ENCODE measurements at regions not wholly inside any gene's neighbourhood (a gene's known extent, or its start where the extent isn't known, plus 50 kb on each side); places are given as distances from the start of the nearest gene placed in this dataset.

DNA sequence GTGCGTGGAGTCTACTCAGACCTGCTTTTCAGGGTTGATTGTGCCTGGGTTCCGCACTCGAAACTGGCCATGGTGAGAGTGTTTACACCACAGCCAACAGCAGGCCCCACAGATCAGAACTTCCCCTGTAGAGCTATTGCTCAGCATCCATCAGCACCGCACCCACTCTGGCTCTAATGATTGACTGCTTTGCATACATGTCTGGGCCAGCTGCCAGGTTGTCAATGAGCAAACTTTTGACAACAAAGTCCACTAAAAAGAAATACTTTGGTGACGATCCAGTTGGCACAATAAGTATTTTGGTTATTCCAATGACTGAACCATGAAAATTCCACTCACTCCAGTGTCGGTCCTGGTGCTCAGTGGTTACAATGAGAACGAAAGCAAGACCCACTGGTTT lies 190.7 kb downstream of the FOXL1 start:
- no peak overlapping the region for H3K9ac ChIP-seq (ENCODE audit: low read depth, low read length)
- H3K4me1 ChIP-seq (ENCODE audit: control insufficient read depth, insufficient read depth, low read length), result peaks cover 45% of the 10 kb centered on the region
- H3K36me3 ChIP-seq (ENCODE audit: insufficient read depth, low read length), result no peaks in the 10 kb centered on the region
- peak overlapping the region; percentile 29 for H3K4me2 ChIP-seq (ENCODE audit: low read length)
- no peaks in the 10 kb centered on the region for H3K9me3 ChIP-seq (replicated peaks; ENCODE audit: low read length)
- no peaks in the 10 kb centered on the region for H3K27me3 ChIP-seq (ENCODE audit: control insufficient read depth, insufficient read depth, low read length)
- H3K4me3 ChIP-seq (ENCODE audit: low read length), result no peak overlapping the region

DNA sequence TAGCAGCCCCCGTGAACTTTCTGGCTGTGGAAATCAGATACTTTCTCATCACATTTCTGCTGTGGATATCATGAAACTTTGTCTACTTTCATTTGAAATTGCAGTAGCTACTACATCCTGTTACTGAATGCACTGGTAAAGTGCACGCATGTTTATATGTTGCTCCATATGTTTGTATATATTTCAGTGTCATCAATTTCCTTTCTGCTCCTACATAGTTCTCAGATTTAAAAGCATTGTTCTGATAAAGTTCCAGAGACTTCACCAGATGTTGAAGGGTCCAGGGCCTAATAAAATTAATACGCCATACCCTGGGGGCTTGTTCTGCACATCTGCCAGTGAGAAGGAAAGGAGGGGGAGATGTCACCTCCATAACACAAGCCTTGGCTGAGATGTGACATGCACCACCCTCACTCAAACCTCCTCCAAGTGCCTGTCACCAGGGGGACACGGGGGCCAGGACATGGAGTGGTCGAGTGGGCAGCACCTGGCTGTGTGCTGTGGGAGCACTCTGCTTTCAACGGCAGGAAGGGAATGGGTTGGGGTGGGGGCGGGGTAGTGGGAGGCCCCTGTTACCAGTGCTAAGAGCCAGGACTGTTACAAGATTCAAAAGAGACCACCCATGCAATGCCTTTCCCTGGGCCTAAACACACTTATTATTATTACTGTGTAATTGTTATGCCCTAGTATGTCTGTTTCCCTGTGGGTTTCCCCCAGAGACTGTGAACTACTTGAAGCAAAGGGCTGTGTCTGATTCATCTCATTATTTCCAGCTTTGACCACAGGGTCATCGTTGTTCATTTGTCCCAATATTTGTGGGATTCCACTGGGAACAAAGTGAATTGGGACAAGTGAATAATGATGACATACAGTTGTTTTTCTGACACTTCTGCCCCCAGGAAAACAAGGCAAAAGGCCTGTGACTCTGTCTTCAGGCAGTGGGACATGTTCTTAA lies 193.4 kb downstream of the FOXL1 start:
- H3K4me2 ChIP-seq (ENCODE audit: low read length), result peak overlapping the region; percentile 52
- H3K9ac ChIP-seq (ENCODE audit: low read depth, low read length), result peak overlapping the region; percentile 74
- H3K9me3 ChIP-seq (replicated peaks; ENCODE audit: low read length), result no peaks in the 10 kb centered on the region
- H3K4me1 ChIP-seq (ENCODE audit: control insufficient read depth, insufficient read depth, low read length), result peaks cover 54% of the 10 kb centered on the region
- no peaks in the 10 kb centered on the region for H3K36me3 ChIP-seq (ENCODE audit: insufficient read depth, low read length)
- no peak overlapping the region for H3K4me3 ChIP-seq (ENCODE audit: low read length)
- no peaks in the 10 kb centered on the region for H3K27me3 ChIP-seq (ENCODE audit: control insufficient read depth, insufficient read depth, low read length)

DNA sequence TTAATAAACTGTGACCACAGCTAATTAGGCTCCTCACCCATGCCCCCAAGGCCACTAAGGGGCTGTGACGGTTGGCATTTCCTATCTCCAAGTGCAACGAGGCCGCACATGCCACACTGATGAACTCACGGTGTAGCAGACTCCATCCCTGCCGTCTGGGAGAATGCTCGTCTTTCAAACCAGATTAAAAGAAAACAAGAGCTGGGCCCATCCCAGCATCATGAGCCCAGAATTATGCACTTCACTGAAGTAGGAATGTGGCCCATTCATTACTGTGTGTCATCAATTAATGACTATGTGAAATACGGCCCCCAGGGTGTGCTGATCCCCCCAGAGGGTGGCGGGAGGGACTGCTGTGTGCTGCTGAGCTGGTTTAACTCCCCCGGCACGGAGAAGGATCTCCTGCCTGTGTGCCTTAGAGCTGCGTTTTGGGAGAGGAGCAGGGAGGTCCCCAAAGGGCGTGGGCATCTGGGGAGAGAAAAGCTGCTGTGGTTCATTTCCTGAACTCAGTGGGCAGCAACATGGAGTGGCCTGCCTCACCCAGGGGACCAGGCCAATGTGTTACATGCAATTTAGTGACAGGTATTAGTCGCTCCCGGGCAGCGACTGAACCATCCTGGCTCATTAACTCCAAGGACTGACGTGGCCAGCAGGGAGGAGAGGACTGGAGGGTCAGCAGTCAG lies 194.5 kb downstream of the FOXL1 start:
- no peaks in the 10 kb centered on the region for H3K27me3 ChIP-seq (ENCODE audit: control insufficient read depth, insufficient read depth, low read length)
- peaks cover 54% of the 10 kb centered on the region for H3K4me1 ChIP-seq (ENCODE audit: control insufficient read depth, insufficient read depth, low read length)
- H3K36me3 ChIP-seq (ENCODE audit: insufficient read depth, low read length), result no peaks in the 10 kb centered on the region
- H3K4me2 ChIP-seq (ENCODE audit: low read length), result peak overlapping the region; percentile 52
- H3K4me3 ChIP-seq (ENCODE audit: low read length), result no peak overlapping the region
- no peaks in the 10 kb centered on the region for H3K9me3 ChIP-seq (replicated peaks; ENCODE audit: low read length)
- peak overlapping the region; percentile 74 for H3K9ac ChIP-seq (ENCODE audit: low read depth, low read length)

DNA sequence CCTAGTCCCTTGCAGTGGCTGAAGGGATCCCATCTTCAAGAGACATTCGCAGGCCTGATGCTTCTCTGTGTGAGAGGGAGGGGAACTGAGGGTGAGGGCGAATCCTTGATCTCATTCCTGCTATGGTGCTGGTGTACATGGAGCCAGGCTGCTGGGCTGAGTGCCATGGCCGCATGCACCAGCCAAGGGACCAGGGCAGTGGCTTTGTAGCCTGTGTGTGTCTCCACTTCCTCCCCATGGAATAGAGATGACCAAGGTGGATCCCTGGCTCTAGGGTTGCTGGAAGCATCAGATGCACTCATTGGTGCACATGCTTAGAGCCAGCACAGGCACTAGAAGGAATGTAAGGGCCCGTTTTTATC lies 195.0 kb downstream of the FOXL1 start:
- peak overlapping the region; percentile 52 for H3K4me2 ChIP-seq (ENCODE audit: low read length)
- no peaks in the 10 kb centered on the region for H3K36me3 ChIP-seq (ENCODE audit: insufficient read depth, low read length)
- peak overlapping the region; percentile 74 for H3K9ac ChIP-seq (ENCODE audit: low read depth, low read length)
- H3K4me3 ChIP-seq (ENCODE audit: low read length), result no peak overlapping the region
- H3K9me3 ChIP-seq (replicated peaks; ENCODE audit: low read length), result no peaks in the 10 kb centered on the region
- H3K27me3 ChIP-seq (ENCODE audit: control insufficient read depth, insufficient read depth, low read length), result no peaks in the 10 kb centered on the region
- H3K4me1 ChIP-seq (ENCODE audit: control insufficient read depth, insufficient read depth, low read length), result peaks cover 53% of the 10 kb centered on the region

DNA sequence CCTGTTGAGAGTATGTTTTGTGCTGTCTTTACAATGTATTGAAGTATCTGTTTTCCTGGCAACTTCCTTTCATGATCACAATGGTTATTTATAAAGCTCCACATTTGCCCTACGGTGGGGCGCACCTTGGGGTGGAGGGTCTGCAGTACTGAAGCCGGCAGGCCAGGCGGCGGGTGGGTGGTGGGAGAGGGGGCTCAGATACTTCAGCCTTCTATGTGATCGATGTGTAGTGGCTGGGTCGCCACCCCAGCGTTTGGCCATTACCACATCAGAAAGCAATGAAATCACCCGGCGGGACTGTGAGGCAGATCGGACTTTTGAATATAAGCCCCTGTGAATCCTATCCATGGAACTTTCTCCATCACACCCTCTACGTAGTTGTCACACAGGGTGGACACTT lies 196.6 kb downstream of the FOXL1 start:
- Histone ChIP-seq H3K4me3 (ENCODE audit: low read length) (no peak overlapping the region), H3K9me3 (replicated peaks; ENCODE audit: low read length) (no peaks in the 10 kb centered on the region), H3K4me2 (ENCODE audit: low read length) (no peak overlapping the region), H3K27me3 (ENCODE audit: control insufficient read depth, insufficient read depth, low read length) (no peaks in the 10 kb centered on the region), H3K36me3 (ENCODE audit: insufficient read depth, low read length) (no peaks in the 10 kb centered on the region), H3K9ac (ENCODE audit: low read depth, low read length) (no peak overlapping the region), H3K4me1 (ENCODE audit: control insufficient read depth, insufficient read depth, low read length) (peaks cover 37% of the 10 kb centered on the region)

DNA sequence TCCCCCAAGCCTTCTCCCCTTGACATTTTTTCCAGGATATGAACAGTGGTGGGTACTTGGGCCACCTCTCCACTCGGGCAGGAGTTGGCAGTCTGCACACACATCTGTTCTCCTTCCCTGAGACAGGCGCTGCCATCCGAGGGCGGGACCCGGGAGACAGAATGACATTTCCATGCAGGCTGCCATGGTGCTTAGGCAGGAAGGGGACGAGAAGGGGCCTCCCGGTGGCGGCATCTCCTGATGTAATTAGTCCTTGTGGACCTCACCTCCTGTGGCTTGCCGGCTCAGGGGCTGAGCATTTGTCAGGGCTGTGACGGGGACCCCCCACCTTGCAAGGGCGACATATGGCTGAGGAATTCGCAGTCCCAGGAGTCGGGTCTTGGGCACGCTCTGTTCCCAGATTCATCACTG lies 197.2 kb downstream of the FOXL1 start:
- Histone ChIP-seq H3K9ac (ENCODE audit: low read depth, low read length) (peak overlapping the region; percentile 16), H3K9me3 (replicated peaks; ENCODE audit: low read length) (no peaks in the 10 kb centered on the region), H3K4me1 (ENCODE audit: control insufficient read depth, insufficient read depth, low read length) (peaks cover 37% of the 10 kb centered on the region), H3K4me2 (ENCODE audit: low read length) (no peak overlapping the region), H3K36me3 (ENCODE audit: insufficient read depth, low read length) (no peaks in the 10 kb centered on the region), H3K4me3 (ENCODE audit: low read length) (no peak overlapping the region), H3K27me3 (ENCODE audit: control insufficient read depth, insufficient read depth, low read length) (no peaks in the 10 kb centered on the region)

DNA sequence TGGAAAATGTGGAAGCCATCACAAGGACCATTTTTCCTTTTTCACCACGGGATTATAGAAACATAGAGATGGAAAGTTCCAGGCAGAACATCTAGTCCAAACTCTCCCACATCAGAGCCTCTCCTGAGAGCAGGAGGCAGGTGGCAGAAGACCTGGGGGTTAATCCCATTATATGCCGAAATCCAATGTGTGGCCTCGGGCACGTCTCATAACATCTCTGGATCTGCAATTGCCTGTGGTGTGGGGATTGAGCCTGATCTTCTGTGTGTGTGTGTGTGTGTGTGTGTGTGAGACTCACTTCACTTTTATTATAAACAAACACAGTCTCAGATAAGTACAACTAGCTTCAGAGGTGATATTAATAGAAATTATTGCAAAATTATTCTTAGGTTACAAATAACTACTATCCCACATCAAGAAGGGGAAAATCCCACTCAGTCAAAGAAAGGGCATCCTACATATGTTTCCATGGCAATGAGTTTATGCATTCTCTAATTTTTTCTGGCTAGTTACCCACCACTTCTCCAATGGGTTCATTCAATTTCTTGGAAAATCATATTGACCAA lies 199.1 kb downstream of the FOXL1 start:
- H3K27me3 ChIP-seq (ENCODE audit: control insufficient read depth, insufficient read depth, low read length), result no peaks in the 10 kb centered on the region
- H3K9me3 ChIP-seq (replicated peaks; ENCODE audit: low read length), result no peaks in the 10 kb centered on the region
- peaks cover 24% of the 10 kb centered on the region for H3K4me1 ChIP-seq (ENCODE audit: control insufficient read depth, insufficient read depth, low read length)
- H3K4me3 ChIP-seq (ENCODE audit: low read length), result no peak overlapping the region
- H3K36me3 ChIP-seq (ENCODE audit: insufficient read depth, low read length), result no peaks in the 10 kb centered on the region
- H3K4me2 ChIP-seq (ENCODE audit: low read length), result no peak overlapping the region
- H3K9ac ChIP-seq (ENCODE audit: low read depth, low read length), result no peak overlapping the region

DNA sequence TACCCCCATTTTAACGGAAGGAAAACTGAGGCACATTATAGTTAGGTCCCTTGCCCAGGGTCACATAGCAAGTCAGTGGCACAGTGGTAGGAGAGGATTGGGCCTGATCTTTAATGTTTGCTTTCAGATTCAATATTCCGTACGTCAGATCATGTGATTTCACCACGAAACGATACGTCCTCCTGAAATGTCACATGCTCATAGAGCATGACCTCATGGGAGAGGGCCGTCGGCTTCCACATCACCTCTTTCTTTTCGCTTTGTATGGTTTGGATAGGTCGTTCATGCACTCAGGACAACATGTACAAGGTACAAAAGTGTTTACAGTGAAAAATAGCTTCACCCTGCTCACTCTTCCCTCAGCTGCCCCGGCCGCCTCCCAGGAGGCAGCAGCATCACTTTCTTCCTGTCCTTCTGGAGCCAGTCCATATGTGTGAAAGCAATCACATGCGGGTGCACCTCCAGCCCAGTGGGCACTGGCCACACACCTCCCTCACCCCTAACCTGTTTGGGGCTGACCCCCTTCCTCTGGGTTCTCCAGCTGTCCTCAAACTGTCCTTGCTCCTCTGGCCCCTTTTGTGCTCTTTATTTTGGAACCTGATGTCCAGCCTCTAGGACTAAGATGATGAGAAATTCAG lies 199.9 kb downstream of the FOXL1 start:
- H3K4me2 ChIP-seq (ENCODE audit: low read length), result no peak overlapping the region
- no peaks in the 10 kb centered on the region for H3K27me3 ChIP-seq (ENCODE audit: control insufficient read depth, insufficient read depth, low read length)
- no peak overlapping the region for H3K9ac ChIP-seq (ENCODE audit: low read depth, low read length)
- no peak overlapping the region for H3K4me3 ChIP-seq (ENCODE audit: low read length)
- no peaks in the 10 kb centered on the region for H3K36me3 ChIP-seq (ENCODE audit: insufficient read depth, low read length)
- H3K4me1 ChIP-seq (ENCODE audit: control insufficient read depth, insufficient read depth, low read length), result peaks cover 17% of the 10 kb centered on the region
- no peaks in the 10 kb centered on the region for H3K9me3 ChIP-seq (replicated peaks; ENCODE audit: low read length)

DNA sequence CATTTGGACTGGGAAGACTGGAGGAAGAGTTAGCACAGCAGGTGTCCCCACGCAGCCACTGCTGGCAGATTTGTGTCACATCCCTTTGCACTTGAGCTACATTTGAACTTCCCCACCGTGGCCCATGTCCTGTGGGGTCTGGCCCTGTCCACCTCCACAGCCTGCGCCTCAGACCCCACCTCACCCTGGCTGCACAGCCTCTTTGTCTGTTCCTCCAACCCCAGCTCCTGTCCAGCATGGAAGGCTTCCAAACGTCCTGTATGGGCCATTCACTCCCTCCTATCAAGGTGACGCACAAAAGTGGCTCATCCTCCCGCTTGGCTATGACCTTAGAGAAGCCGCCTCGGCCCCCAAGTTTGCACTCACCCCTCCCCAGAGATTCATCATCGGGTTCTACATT lies 200.6 kb downstream of the FOXL1 start:
- no peaks in the 10 kb centered on the region for H3K9me3 ChIP-seq (replicated peaks; ENCODE audit: low read length)
- H3K27me3 ChIP-seq (ENCODE audit: control insufficient read depth, insufficient read depth, low read length), result no peaks in the 10 kb centered on the region
- H3K4me2 ChIP-seq (ENCODE audit: low read length), result no peak overlapping the region
- no peak overlapping the region for H3K4me3 ChIP-seq (ENCODE audit: low read length)
- H3K36me3 ChIP-seq (ENCODE audit: insufficient read depth, low read length), result no peaks in the 10 kb centered on the region
- no peak overlapping the region for H3K9ac ChIP-seq (ENCODE audit: low read depth, low read length)
- peaks cover 18% of the 10 kb centered on the region for H3K4me1 ChIP-seq (ENCODE audit: control insufficient read depth, insufficient read depth, low read length)

DNA sequence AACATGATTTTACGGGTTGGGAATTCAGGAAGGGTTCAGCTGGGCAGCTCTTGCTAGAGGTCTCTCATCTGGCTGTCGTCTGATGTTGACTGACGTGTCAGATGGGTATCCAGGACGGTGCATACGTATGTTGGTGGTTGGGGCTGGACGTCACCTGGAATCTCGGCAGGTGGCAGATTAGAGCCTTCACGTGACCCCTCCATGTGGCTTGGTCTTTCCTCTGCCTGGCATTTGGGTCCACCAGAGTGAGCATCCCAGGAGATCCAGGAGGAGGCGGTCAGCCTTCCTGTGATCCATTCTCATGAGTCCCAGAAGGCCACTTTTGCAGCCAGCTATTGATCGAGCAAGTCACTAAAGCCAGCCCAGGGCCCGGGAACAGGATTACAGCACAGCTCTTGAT lies 202.7 kb downstream of the FOXL1 start:
- H3K36me3 ChIP-seq (ENCODE audit: insufficient read depth, low read length), result no peaks in the 10 kb centered on the region
- peaks cover 17% of the 10 kb centered on the region for H3K4me1 ChIP-seq (ENCODE audit: control insufficient read depth, insufficient read depth, low read length)
- no peaks in the 10 kb centered on the region for H3K9me3 ChIP-seq (replicated peaks; ENCODE audit: low read length)
- no peaks in the 10 kb centered on the region for H3K27me3 ChIP-seq (ENCODE audit: control insufficient read depth, insufficient read depth, low read length)
- no peak overlapping the region for H3K4me2 ChIP-seq (ENCODE audit: low read length)
- no peak overlapping the region for H3K9ac ChIP-seq (ENCODE audit: low read depth, low read length)
- no peak overlapping the region for H3K4me3 ChIP-seq (ENCODE audit: low read length)
